ENCODE measurements at regions not wholly inside any gene's neighbourhood (a gene's known extent, or its start where the extent isn't known, plus 50 kb on each side); places are given as distances from the start of the nearest gene placed in this dataset.

DNA sequence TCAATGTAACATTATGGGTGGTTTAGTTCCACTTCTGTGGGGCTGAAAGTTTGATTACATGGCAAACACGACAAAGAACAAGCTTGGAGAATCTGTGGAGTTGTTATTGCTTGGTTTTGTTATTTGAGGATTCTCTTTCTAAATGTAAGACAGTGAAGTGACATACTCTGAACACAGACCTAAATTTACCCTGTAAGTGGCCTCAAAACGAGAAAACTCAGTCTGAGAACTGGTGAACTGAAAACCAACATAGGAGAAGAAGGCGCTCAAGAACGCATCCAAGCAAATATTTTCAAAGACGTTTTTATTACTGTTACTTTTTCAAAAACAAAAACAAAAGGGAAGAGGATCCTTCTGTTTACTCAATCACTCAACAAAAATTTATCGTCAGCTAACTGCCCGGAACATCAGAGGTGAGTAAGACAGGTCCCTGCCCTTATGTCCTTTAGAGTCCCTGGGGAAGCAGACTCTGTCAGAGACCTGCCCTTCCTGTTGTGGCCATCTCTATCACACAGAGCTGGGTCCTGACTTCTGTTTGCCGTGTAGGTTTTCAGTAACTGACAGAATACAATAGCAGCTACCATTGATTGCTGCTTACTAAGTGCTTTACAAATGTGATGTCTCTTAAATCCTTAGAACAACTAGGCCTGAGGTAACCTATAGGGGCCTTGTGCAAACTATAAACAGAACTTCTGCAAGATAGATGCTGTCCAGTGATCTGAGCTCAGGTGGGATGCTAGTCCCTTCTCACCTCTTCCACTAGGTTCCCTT lies 79.3 kb upstream of the C12orf71 start:
- intact Hi-C loops (cut with micrococcal nuclease; ENCODE audit: unreplicated experiment) (no loop called here), in situ Hi-C loops (cut with HindIII; ENCODE audit: low pct_unique_long_range_greater_than_20kb, low sequenced_read_pairs) (no loop called here)
- TF ChIP-seq CTCF (IDR thresholded peaks at IDR 0.05) (no peak), REST (IDR thresholded peaks at IDR 0.05; ENCODE audit: insufficient read depth in 1 of 2, low read depth in 2 of 2, low read length in 1 of 2) (no peak), POLR2AphosphoS5 (IDR thresholded peaks at IDR 0.05; ENCODE audit: low read depth, low read length) (no peak), TCF7L2 (IDR thresholded peaks at IDR 0.05; ENCODE audit: low read depth, low read length) (no peak), SIN3A (IDR thresholded peaks at IDR 0.05; ENCODE audit: borderline replicate concordance, insufficient read depth, low read depth, low read length) (no peak)
- ATAC-seq, result peak; percentile 80
- DNase-seq (ENCODE audit: low read depth, low spot score), result peak; percentile 88
- Histone ChIP-seq H3K4me3 (ENCODE audit: low read depth in 2 of 2, low read length in 2 of 2) (no peak overlapping the region), H3K27me3 (ENCODE audit: control insufficient read depth, insufficient read depth, low read length) (no peaks in the 10 kb centered on the region), H3K27ac (ENCODE audit: low read length) (no peak overlapping the region), H3K36me3 (ENCODE audit: control insufficient read depth, insufficient read depth, low read length) (no peaks in the 10 kb centered on the region), H3K9me3 (ENCODE audit: control insufficient read depth, insufficient read depth, low read depth, low read length) (no peaks in the 10 kb centered on the region), H3K4me1 (ENCODE audit: control insufficient read depth, insufficient read depth, low read length) (no peaks in the 10 kb centered on the region)
- ChIA-PET POLR2A (no interaction called here), CTCF (no interaction called here)
- no TSS peak for BruUV-seq (replicated peaks)

DNA sequence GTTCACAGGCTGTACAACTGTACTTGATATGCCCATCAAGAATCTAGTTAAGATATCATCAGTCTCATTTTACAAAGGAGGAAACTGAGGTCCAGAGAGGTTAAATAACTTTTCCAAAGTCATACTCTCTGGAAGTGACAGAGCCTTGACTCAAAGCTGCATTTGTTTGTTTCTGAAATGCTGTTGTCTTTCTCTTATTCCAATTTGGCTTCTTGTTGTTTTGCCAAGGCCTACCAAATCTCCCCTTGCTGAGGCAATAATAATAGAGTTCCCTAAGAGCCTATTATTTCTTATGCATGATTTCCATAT lies 79.8 kb upstream of the C12orf71 start:
- no peak for TF ChIP-seq SIN3A (IDR thresholded peaks at IDR 0.05; ENCODE audit: borderline replicate concordance, insufficient read depth, low read depth, low read length)
- TF ChIP-seq CTCF (IDR thresholded peaks at IDR 0.05), result no peak
- no peak for TF ChIP-seq TCF7L2 (IDR thresholded peaks at IDR 0.05; ENCODE audit: low read depth, low read length)
- TF ChIP-seq POLR2AphosphoS5 (IDR thresholded peaks at IDR 0.05; ENCODE audit: low read depth, low read length), result no peak
- no peak for TF ChIP-seq REST (IDR thresholded peaks at IDR 0.05; ENCODE audit: insufficient read depth in 1 of 2, low read depth in 2 of 2, low read length in 1 of 2)
- POLR2A ChIA-PET, result no interaction called here
- Histone ChIP-seq H3K4me3 (ENCODE audit: low read depth in 2 of 2, low read length in 2 of 2) (no peak overlapping the region), H3K4me1 (ENCODE audit: control insufficient read depth, insufficient read depth, low read length) (no peaks in the 10 kb centered on the region), H3K27me3 (ENCODE audit: control insufficient read depth, insufficient read depth, low read length) (no peaks in the 10 kb centered on the region), H3K36me3 (ENCODE audit: control insufficient read depth, insufficient read depth, low read length) (no peaks in the 10 kb centered on the region), H3K27ac (ENCODE audit: low read length) (no peak overlapping the region), H3K9me3 (ENCODE audit: control insufficient read depth, insufficient read depth, low read depth, low read length) (no peaks in the 10 kb centered on the region)
- in situ Hi-C loops (cut with HindIII; ENCODE audit: low pct_unique_long_range_greater_than_20kb, low sequenced_read_pairs), result no loop called here
- DNase-seq (ENCODE audit: low read depth, low spot score) (no peak), ATAC-seq (no peak)
- CTCF ChIA-PET, result no interaction called here
- intact Hi-C loops (cut with micrococcal nuclease; ENCODE audit: unreplicated experiment), result no loop called here
- no TSS peak for BruUV-seq (replicated peaks)

All from Panc1 (cell line).